ENCODE measurements at regions not wholly inside any gene's neighbourhood (a gene's known extent, or its start where the extent isn't known, plus 50 kb on each side); places are given as distances from the start of the nearest gene placed in this dataset.

DNA sequence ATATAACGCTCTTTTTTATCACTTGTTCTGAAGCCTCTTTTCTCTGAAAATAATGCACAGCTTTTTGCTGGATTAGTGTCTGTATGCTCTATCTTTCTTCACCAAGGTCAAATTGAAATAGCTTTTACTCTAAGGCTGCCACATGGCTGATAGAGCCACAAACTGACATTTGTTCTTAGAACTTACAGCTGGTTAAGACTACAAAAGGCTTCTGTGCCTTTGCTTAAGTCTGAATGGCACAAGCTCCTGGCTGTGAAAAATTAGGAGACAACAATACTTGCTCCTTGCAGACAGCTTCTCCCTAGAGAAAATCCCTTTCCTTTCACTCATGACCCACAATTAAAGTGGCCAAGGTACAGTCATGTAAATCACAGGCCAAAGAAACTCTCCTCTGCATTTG lies 515.3 kb downstream of the DSC3 start:
- no peak for DNase-seq (ENCODE audit: low read depth)

DNA sequence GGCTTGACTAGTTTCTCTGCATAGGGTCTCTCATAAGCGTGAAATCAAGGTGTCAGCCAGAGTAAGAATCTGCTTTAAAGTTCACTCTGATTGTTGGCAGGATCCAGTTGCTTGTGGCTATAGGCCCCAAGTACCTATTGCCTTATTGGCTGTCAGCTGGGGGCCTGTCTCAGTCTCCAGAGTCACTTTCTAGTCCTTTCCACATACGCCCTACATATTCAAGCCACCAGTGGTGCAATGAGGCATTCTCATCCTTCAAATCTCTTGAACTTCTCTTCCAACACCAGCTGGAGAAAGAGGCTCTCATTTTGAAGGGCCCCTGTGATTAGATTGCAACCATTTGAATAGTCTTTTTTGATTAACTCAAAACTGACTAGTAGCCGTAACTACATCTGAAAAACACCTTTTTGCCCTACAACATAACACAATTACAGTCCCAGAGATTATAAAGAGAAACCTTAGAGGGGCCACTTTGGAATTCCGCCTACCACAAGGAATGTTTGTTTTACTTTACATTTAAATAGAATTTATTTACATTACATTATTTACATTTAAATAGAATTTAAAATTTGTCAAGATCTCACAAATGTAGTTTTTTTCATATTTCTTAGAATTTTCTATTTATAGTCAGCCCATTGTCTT lies 520.1 kb downstream of the DSC3 start:
- no peak for DNase-seq (ENCODE audit: low read depth)

DNA sequence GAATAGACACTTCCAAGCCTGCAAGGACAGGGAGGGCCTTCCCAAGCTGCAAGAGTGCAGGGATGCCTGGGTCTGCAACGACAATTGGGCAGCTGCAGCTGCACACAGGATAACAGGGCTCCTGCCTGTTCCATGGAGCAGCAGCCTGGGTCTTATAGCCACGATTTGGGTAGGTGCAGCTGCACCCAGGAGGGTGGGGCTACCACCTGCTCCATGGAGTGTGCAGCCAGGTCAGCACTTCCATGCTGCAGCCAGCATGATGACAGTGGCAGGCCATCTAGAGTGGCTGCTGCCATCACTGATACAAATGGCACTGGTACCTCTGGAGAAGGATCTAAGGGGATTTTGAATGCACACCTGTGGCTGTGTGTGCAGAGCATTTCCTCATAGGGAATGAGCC lies 528.5 kb downstream of the DSC3 start:
- DNase-seq (ENCODE audit: low read depth): no peak

DNA sequence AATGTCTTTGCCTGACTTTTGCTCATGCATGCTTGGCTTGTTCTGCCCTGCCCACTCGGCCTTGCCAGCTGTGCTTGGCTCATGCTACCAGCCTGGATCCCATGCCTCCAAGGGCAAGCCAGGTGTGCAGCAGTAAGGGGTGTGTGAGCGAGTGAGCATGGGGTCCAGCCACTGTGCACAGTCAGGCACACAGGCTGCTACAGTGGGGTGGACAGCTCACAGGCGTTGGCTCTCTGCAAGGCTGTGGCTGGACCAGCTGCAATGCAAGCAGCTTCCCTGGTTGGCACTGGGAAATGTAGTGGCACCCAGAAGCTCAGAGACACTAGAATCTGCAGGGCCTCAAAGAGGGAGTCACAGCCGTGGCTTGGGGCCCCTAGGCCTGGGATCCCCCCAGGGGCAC lies 529.7 kb downstream of the DSC3 start:
- no peak for DNase-seq (ENCODE audit: low read depth)

- DNase-seq (ENCODE audit: low read depth): no peak
These were observed 531.7 kb downstream of the DSC3 start for GRCh38 chr18:30510882-30511281.

GRCh38 chr18:30501594-30501993 lies 540.9 kb downstream of the DSC3 start:
- no peak for DNase-seq (ENCODE audit: low read depth)

DNA sequence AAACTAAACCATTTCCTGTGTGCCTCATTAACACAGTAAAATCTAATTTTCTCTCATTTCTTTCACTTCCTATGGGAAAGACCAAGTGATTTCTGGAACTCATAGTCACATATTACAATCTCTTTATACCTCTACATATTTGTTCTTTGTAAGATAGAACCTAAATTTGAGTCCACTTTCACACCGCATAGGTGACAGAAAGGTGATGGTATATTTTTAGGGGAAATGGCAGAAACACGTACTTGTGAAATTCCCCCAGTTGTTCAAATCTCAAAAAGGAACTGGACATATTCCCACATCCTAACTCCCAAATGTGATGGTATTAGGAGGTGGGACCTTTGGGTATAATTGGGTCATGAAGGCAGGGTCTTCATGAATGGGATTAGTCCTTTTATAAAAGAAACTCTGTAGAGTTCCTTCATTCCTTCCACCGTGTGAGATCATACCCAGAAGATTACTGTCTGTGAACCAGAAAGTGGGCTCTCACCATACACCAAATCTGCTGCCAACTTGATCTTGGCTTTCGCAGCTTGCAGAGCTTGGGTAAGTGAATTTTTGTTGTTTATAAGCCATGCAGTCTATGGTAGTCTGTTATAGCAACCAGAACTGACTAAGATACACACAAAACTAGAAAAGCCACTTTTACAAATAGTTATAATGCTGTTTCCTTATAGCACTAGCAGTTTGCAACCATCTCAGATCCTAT lies 542.1 kb downstream of the DSC3 start:
- DNase-seq (ENCODE audit: low read depth): no peak

- DNase-seq (ENCODE audit: low read depth): no peak
These were observed 542.8 kb downstream of the DSC3 start for GRCh38 chr18:30499721-30500120.

- no peak for DNase-seq (ENCODE audit: low read depth)
These were observed 549.9 kb downstream of the DSC3 start for GRCh38 chr18:30492552-30493129.

DNA sequence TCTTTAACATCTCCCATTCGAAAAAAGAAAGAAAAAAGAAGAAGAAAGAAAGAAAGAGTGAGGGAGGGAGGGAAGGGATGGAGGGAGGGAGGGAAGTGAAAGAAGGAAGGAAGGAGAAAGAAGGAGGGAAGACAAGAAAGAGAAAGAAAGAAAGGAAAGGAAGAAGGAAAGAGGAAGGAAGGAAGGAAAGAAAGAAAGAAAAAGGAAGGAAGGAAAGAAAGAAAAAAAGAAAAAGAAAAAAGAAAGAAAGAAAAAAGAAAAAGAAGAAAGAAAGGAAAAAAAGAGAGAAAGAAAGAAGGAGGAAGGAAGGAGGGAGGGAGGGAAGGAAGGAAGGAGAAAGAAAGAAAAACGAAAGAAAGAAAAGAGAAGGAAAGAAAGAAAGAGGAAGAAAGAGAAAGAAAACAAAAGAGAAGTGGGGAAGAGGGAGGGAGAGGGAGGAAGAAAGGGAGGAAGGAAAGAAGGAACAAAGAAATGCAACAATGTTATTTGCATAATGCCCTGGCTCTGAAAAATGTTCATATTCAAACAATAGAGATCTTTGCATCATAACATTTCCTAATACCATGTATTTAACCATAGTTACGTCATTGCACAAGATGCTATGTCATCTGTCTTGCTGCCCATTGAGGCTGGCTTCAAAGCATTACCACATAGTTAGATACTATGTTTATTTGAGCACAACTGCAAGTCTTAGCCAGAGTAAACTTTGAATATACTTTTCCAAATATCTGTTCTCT lies 550.6 kb downstream of the DSC3 start:
- no peak for DNase-seq (ENCODE audit: low read depth)

GRCh38 chr18:30489890-30490643 lies 552.5 kb downstream of the DSC3 start:
- DNase-seq (ENCODE audit: low read depth): no peak

- peak; percentile 24 for DNase-seq (ENCODE audit: low read depth)
These were observed 554.6 kb downstream of the DSC3 start for GRCh38 chr18:30487962-30488361.

DNA sequence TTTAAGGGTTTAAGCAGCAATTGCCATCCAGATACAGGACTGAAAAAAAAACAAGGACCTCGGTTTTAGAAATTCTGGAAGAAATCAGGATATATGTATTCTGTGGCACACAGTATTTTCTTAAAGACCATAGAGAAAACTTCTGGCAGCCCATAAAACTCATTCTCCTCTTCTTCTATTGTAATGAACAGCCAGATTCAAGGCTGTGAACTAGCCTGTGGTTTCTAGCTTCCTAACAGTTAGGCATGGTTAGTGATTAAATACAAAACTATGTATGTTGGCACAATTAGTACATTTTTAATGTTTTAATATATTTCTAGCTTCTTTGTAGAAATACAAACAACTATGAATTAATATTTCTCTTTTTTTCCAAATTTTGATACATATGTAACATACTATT lies 555.7 kb downstream of the DSC3 start:
- DNase-seq (ENCODE audit: low read depth): peak; percentile 2

DNA sequence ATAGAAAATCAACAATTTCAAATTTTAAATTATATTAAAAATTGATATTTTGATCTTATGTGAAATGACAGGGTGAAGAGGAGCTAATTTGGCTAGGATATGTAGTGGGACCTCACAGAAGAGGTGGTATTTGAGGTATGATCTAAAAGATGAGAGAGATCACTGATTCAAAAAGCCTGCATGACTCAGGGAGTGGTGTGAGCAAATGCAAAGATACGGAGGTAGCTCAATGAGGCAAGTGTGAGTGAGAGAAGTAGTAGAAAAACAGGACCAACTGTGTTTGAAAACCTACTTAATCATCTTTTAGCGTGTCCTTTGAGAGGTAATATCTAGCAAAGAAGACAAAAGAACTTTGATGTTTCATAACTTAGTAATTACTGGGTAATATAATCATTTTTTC lies 557.5 kb downstream of the DSC3 start:
- DNase-seq (ENCODE audit: low read depth): no peak

GRCh38 chr18:30481871-30482270 lies 560.7 kb downstream of the DSC3 start:
- no peak for DNase-seq (ENCODE audit: low read depth)

DNA sequence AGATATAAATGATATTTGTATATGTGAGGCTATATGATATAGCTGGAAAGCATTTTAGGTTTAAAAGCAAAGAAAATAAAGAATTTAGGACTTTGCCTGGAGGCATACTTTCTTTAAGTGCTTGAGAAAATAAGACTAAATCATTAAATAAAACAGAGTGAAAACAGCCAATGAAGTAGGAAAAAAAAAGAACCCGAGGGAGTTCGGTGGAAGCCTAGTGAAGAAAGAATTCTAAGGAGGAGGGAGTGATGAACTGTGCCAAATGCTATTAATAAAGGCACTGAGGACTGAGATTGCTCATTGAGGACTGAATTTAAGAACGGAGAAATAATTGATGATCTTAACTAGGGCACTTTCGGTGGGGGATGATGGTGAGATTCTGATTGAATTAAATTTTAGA lies 573.5 kb downstream of the DSC3 start:
- DNase-seq (ENCODE audit: low read depth): no peak

- no peak for DNase-seq (ENCODE audit: low read depth)
These were observed 577.4 kb downstream of the DSC3 start for GRCh38 chr18:30465096-30465495.

DNA sequence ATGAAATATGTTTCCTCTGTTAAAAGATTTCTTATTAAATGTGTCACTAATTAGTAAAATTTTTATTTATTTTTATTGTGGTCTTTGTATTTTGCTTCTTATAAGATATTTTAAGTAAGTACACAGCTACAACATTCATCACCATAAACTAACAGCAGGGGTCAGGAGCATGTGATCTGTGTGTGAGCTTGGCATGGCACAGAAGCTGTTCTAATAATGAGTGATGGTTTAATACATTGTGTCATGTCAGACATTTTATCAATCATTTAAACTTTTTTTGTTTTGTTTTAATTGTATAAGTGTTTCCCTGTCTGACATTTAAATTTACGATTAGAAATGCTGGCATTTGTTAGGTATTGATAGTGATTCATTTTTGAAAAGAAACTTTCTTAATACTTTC lies 585.4 kb downstream of the DSC3 start:
- DNase-seq (ENCODE audit: low read depth): no peak

GRCh38 chr18:30455741-30456140 lies 586.8 kb downstream of the DSC3 start:
- DNase-seq (ENCODE audit: low read depth): no peak

DNA sequence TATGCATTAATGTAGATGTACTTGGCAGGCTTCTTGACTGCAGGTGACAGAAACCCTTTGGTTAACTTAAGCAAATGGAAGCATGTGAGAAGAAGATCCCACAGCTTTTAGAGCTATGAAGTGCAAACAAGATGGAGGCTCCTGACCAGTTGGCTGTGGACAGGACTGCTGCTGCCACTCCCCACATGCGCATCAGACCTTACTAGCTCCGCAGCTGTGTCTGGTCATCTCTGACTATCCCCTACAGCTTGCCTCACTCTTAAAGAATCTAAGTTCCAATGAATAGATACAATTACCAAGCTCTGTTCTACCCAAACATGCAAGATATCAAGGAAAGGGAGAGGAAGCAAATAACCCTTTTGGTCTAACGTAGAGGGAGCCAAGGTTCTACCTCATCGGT lies 587.6 kb downstream of the DSC3 start:
- DNase-seq (ENCODE audit: low read depth): no peak

GRCh38 chr18:30451981-30452380 lies 590.6 kb downstream of the DSC3 start:
- DNase-seq (ENCODE audit: low read depth): no peak

GRCh38 chr18:30450927-30451326 lies 591.6 kb downstream of the DSC3 start:
- no peak for DNase-seq (ENCODE audit: low read depth)

Data from Daoy (cell line).